ENCODE measurements at regions not wholly inside any gene's neighbourhood (a gene's known extent, or its start where the extent isn't known, plus 50 kb on each side); places are given as distances from the start of the nearest gene placed in this dataset.

DNA sequence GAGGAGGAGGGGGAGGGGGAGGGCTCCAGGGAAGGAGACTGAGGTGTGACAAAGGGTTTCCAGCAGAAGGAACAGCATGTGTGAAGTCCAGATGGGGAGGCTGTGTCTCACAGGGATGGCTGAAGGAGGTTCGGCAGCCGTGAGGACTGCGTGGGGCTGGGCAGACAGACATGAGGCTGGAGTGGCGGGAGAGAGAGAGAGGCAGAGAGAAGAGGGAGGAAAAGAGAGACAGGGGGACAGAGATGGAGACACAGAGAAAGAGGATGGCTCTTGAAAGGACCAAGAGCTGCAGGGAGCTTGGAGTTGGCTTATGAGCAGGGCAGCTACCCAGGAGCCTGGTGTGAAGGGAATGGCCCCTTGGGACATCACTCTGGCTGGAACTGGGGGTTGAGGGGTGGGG is 138.9 kb upstream of the ASB18 start:
- TF ChIP-seq, protein P1, sequence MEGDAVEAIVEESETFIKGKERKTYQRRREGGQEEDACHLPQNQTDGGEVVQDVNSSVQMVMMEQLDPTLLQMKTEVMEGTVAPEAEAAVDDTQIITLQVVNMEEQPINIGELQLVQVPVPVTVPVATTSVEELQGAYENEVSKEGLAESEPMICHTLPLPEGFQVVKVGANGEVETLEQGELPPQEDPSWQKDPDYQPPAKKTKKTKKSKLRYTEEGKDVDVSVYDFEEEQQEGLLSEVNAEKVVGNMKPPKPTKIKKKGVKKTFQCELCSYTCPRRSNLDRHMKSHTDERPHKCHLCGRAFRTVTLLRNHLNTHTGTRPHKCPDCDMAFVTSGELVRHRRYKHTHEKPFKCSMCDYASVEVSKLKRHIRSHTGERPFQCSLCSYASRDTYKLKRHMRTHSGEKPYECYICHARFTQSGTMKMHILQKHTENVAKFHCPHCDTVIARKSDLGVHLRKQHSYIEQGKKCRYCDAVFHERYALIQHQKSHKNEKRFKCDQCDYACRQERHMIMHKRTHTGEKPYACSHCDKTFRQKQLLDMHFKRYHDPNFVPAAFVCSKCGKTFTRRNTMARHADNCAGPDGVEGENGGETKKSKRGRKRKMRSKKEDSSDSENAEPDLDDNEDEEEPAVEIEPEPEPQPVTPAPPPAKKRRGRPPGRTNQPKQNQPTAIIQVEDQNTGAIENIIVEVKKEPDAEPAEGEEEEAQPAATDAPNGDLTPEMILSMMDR (IDR thresholded peaks at IDR 0.05; ENCODE audit: low read length), result no peak
- no peak for TF ChIP-seq EZH2 (IDR thresholded peaks at IDR 0.05; ENCODE audit: borderline replicate concordance, low read length)

All from OCI-LY1 (cell line).